Hematopoietic multipotent progenitor cell treated with erythropoietin and hydrocortisone succinate and interleukin-3 and kit ligand, for 8 days (in vitro differentiated cells): ENCODE measurements at regions not wholly inside any gene's neighbourhood (a gene's known extent, or its start where the extent isn't known, plus 50 kb on each side); places are given as distances from the start of the nearest gene placed in this dataset.
A peak's percentile ranks its signal among the peaks of the same experiment; 100 is the strongest.

ENCODE experiments used
- DNase-seq: peaks from one replicate; pipeline ENCODE4 v3.0.0-alpha.2; 2015

- no peak for DNase-seq
Observed at GRCh38 chr4:175871774-175872405, 59.8 kb upstream of the GPM6A start.

- DNase-seq: no peak
Observed at GRCh38 chr4:175873707-175874106, 61.6 kb upstream of the GPM6A start.

GRCh38 chr4:175874306-175874705 is 62.2 kb upstream of the GPM6A start:
- DNase-seq: no peak

GRCh38 chr4:175875993-175876771 is 64.1 kb upstream of the GPM6A start:
- no peak for DNase-seq

- DNase-seq: no peak
Observed at GRCh38 chr4:175882891-175883290, 70.8 kb upstream of the GPM6A start.

- no peak for DNase-seq
Observed at GRCh38 chr4:175884048-175884447, 72.0 kb upstream of the GPM6A start.

GRCh38 chr4:175891231-175891630 is 79.2 kb upstream of the GPM6A start:
- no peak for DNase-seq

- peak; percentile 2 for DNase-seq
Observed at GRCh38 chr4:175891851-175892250, 79.8 kb upstream of the GPM6A start.

- no peak for DNase-seq
Observed at GRCh38 chr4:175905925-175906324, 93.9 kb upstream of the GPM6A start.

GRCh38 chr4:175906384-175906783 is 94.3 kb upstream of the GPM6A start:
- no peak for DNase-seq

GRCh38 chr4:175910700-175911099 is 98.6 kb upstream of the GPM6A start:
- no peak for DNase-seq

- no peak for DNase-seq
Observed at GRCh38 chr4:175916626-175917351, 104.7 kb upstream of the GPM6A start.

GRCh38 chr4:175927121-175927520 is 115.1 kb upstream of the GPM6A start:
- no peak for DNase-seq

- DNase-seq: no peak
Observed at GRCh38 chr4:175929441-175929840, 117.4 kb upstream of the GPM6A start.

- DNase-seq: no peak
Observed at GRCh38 chr4:175929932-175930331, 117.9 kb upstream of the GPM6A start.

- DNase-seq: no peak
Observed at GRCh38 chr4:175930471-175930870, 118.4 kb upstream of the GPM6A start.

GRCh38 chr4:175932116-175932515 is 120.1 kb upstream of the GPM6A start:
- DNase-seq: no peak

- no peak for DNase-seq
Observed at GRCh38 chr4:175934506-175934905, 122.4 kb upstream of the GPM6A start.

- DNase-seq: no peak
Observed at GRCh38 chr4:175935016-175935661, 123.1 kb upstream of the GPM6A start.

- DNase-seq: no peak
Observed at GRCh38 chr4:175944126-175944910, 121.3 kb upstream of the WDR17 start.

GRCh38 chr4:175946472-175947116 is 119.0 kb upstream of the WDR17 start:
- DNase-seq: no peak

- DNase-seq: peak; percentile 39
Observed at GRCh38 chr4:175947117-175947722, 118.4 kb upstream of the WDR17 start.
